Stimulated activated CD4-positive, alpha-beta T cell treated with anti-CD3 and anti-CD28 coated beads, Interleukin-4, amount 100 ng/mL, for 48 hours (primary cell): ENCODE measurements at regions not wholly inside any gene's neighbourhood (a gene's known extent, or its start where the extent isn't known, plus 50 kb on each side); places are given as distances from the start of the nearest gene placed in this dataset.

Experiments used
- DNase-seq, 2 donors: peaks; one replicate each; pipeline ENCODE4 v3.0.0-alpha.2; 2020; ENCODE audit warnings: low read depth in 2 of 2

DNA sequence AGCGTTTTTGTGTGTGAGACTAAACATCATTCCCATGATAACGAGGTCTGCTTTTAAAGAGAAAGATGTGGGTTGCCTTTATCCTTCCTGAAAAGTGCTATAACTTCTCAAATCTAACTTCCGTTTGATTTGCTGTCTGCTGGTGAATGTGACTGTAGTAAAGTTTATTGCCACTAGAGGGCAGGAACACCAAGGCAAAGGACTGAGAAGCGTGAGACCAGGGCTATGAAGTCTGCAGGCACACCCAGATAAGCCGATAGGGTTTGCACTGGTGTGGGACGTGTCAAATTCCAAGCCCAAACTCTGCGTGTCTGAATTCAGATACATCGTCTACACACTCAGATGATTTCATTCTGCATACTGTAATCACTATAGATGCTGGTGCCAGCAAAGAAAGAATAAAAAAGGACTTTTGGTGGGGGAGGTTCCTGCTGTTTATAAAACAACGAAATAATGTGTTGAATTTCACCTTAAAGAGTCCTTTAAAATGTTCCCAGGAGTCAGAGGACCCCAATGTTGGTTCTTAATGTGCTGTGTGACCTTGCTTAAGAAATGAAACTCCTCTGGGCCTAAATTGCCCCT is 87.2 kb downstream of the PTTG1 start:
- peak in 1 of 2 donors; percentile 41 for DNase-seq

DNA sequence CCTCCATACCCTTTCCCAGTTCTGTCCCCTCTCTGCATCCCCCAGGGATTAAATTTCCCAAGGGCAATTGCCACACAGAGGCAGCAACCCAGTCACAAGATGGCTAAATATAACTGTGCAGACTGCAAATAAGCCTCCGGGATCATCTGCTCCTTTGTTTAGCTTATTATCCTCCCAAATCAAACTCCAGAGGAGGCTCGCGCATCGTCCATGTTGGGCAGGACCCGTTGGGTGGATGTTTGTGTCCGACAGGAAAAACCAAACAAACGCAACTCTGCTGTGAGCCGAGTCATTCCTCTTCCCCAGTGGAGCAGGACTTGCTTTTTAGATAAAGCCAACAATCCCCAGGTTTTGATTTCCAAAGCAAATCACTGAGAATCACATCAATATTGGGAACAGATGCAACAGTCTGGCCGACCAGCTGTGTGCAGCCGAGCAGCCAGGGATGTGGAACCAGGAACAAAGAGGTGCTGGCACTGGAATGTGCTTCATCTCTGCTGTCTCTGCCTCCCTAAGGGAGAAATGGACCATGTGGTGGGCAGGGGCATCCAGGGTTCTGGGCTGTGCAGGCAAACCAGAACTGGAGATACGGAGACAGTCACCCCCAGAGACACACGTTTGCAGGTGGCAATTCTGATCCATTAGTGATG is 89.8 kb downstream of the PTTG1 start:
- no peak for DNase-seq
